Kidney capillary endothelial cell (primary cell): ENCODE measurements at regions not wholly inside any gene's neighbourhood (a gene's known extent, or its start where the extent isn't known, plus 50 kb on each side); places are given as distances from the start of the nearest gene placed in this dataset.
A peak's percentile ranks its signal among the peaks of the same experiment; 100 is the strongest.
"Not testable (repeated sequence)": the region's sequence is repeated elsewhere in the genome, so short reads cannot be mapped to it uniquely, and the experiment has no call there.

Experiments
- DNase-seq: peaks from one replicate; pipeline ENCODE4 v3.0.0-alpha.2; 2018; ENCODE audit warnings: low spot score

DNA sequence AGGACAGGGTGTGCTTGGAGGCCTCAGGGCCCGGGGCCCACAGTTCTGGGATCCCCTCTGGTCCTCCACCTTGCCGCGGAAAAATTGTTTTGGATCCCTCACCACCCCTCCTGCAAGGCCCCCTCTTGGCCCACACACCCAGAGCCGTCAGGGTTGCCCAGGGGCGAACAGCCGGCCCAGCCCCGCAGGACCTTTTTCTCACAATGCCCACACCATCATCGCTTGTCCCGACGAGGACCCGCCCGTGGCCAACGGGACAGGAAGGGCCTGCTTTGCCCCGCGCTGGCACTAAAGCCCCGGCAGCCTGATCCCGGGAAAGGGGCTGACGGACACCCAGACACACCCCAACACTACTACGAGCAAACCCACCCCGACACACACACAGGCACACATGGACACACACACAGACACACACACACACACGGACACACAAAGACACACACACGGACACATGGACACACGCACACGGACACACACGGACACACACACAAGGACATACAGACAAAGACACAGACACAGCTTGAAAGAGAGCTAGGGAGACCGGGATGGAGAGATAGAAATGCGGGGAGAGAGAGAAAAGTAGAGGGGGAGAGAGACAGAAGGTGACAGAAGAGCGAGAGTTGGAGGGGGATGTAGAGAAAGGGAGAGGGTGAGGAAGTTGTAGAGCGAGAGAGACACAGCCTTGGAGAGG, 1493.5 kb upstream of the DEFB115 start:
- DNase-seq = no peak

DNA sequence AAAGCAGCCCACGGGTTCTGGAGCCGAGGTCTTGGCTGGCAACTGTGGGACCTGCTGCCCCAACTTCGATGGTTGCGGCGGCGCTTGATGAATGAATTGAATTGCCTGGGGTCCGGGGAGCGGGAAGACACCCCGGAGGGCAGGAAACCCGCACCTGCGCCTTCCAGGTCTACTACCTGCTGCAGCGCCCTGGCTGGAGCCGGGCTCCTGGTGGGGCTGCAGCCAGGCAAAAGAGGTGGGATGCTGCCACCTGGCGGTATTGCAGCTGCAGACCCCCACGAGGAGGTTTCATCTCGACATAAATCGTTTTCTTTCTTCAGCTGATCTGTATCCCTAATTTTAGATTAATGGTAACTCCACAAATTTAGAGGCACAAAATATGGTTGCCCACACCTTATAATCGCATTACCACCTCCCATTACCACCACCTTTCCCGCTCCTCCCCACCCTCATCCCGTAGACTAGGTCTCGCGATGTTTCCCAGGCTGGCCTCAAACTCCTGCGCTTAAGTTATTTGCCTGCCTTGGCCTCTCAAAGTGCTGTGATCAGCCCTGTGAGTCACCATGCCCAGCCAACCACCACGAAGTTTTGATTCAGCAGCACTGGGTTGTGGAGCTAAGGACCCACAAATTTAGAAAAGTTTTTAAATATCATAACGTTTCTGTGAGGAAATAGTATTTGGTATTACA, 1492.4 kb upstream of the DEFB115 start:
- DNase-seq = not testable (repeated sequence)

GRCh38 chr20:29778033-29778432, 1479.4 kb upstream of the DEFB115 start:
- DNase-seq = not testable (repeated sequence)

DNA sequence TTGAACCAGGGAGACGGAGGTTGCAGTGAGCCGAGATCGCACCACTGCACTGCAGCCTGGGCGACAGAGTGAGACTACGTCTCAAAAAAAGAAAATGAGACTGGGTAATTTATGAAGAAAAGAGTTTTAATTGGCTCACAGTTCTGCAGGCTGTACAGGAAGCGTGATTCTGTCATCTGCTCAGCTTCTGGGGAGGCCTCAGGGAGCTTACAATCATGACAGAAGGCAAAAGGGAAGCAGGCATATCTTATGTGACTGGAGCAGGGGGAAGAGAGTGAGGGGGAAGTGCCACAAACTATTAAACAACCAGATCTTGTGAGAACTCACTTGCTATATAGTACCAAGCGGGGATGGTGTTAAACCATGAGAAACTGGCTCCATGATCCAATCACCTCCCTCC, 1476.2 kb upstream of the DEFB115 start:
- not testable (repeated sequence) for DNase-seq

DNA sequence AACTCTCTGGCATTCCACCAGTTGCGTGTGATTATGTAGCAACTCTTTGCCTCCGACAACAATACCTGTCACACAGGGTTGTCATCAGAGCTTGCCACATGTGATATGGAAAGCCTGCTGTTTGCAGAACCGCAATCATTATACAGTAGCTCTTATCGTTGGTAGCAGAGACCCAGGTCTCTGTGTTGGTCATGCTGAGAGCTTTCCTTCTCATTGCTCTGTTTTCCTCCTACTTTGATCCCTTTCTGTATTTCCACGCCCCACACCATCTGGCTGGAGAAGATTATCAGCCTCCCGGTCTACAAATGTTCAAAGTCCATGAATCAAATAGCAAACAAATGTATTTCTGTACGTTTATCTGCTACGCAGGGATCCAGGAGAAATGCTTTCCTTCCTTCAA, 1475.6 kb upstream of the DEFB115 start:
- not testable (repeated sequence) for DNase-seq

- not testable (repeated sequence) for DNase-seq
These were observed 1470.0 kb upstream of the DEFB115 start for GRCh38 chr20:29787456-29787855.

DNA sequence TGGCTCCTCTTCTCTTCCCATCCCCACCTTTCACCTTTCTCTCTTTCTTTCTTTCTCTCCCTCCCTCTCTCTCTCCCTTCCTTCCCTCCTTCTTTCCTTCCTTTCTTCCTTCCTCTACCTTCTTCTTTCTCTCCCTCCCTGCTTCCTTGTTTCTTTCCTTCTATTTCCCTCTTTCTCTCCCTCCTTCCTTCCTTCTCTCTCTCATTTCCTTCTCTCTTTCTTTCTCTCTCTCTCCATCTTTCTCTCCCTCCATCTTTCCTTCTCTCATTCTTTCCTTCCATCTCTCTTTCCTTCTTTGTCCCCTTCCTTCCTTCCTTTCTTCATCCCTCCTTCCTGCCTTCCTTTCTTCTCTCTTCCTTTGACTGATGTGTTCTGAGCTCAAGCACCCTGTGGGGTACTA, 1467.0 kb upstream of the DEFB115 start:
- DNase-seq = no peak

- not testable (repeated sequence) for DNase-seq
These were observed 1426.0 kb upstream of the DEFB115 start for GRCh38 chr20:29831508-29831907.

GRCh38 chr20:29868014-29868413, 1389.5 kb upstream of the DEFB115 start:
- not testable (repeated sequence) for DNase-seq

DNA sequence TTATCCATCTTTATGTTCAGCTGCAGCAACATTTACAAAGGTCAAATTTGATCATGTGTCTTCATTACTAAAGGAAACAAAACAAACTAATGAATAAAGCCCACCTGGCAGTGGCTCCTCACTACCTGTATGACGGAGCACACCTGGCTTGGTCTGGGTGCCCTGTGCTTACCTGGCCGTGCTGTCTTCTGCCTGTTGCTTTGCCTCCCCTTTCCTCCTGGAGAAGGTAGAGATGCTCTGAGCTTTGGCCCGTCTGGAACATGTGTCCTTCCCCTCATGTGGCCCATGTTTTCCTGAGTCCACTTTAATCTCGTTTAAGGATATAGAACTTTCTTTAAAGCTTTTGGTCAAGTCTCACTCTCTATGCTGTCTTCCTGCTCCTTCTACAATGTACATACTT, 1388.8 kb upstream of the DEFB115 start:
- DNase-seq = not testable (repeated sequence)

GRCh38 chr20:29871816-29872215, 1385.6 kb upstream of the DEFB115 start:
- not testable (repeated sequence) for DNase-seq

DNA sequence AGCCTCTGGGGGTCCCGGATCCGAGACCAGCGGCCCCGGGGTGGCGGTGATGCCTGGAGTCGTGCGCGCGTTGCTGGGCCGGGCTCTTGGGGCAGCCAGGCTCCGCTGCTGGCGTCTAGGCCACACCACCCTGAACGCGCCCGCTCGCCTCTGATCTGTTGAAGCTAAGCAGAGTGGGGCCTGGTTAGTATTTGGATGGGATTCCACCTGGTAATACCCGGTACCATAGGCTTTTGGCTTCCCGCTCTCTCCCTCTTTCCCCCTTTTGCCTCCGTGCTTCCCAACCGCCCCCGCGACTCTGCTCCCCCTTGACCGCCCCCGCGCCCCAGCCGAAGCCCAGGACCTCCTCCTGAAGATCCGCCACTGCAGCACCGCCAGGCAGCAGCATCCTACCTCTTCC, 1383.5 kb upstream of the DEFB115 start:
- DNase-seq = peak; percentile 23

GRCh38 chr20:29874476-29875202, 1382.8 kb upstream of the DEFB115 start:
- DNase-seq = no peak

- DNase-seq = not testable (repeated sequence)
These were observed 1382.0 kb upstream of the DEFB115 start for GRCh38 chr20:29875321-29876083.

- not testable (repeated sequence) for DNase-seq
These were observed 1381.2 kb upstream of the DEFB115 start for GRCh38 chr20:29876084-29876910.

GRCh38 chr20:29876911-29877285, 1380.6 kb upstream of the DEFB115 start:
- DNase-seq = no peak

DNA sequence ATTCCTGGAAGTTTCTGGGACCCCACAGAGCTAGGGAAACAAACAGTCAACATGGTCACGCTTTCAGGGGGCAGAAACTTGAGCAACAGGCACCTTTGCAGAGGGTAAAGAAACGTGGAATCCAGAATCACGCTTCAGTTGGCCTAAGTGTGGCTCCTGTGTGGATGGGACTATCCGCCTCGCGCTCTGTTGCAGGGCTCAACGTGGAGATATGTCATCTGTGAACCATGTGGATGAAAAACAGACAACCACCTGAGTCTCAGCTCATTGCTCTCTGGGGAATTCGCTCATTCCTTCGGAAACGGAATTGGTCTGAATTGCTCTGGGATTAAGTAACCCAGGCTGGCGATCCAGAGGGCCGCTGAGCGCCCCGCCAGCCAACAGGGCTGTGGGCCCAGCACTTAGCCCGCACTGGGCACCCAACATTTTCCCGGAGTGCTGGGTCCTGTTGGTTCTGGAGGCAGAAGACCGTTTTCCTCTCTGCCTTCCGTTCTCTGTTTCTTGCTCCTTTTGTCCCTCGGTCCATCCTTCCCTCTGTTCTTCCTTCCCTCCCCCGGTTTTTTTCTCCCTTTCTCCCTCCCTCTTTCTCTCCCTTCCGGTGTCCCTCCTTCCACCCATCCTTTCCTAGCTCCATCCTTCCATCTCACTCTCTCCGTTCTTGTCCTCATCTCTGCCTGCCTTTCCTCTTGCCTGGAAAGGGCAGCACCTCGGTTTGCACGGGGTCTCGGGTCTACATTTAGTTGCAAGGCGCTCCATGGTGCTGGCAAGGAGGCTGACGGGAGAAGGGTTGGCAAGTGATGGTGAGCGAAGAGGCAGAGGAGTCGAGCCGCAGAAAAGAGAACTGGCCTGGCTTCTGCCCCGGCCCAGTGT, 1379.8 kb upstream of the DEFB115 start:
- DNase-seq = not testable (repeated sequence)

- no peak for DNase-seq
These were observed 1379.2 kb upstream of the DEFB115 start for GRCh38 chr20:29878281-29878741.

DNA sequence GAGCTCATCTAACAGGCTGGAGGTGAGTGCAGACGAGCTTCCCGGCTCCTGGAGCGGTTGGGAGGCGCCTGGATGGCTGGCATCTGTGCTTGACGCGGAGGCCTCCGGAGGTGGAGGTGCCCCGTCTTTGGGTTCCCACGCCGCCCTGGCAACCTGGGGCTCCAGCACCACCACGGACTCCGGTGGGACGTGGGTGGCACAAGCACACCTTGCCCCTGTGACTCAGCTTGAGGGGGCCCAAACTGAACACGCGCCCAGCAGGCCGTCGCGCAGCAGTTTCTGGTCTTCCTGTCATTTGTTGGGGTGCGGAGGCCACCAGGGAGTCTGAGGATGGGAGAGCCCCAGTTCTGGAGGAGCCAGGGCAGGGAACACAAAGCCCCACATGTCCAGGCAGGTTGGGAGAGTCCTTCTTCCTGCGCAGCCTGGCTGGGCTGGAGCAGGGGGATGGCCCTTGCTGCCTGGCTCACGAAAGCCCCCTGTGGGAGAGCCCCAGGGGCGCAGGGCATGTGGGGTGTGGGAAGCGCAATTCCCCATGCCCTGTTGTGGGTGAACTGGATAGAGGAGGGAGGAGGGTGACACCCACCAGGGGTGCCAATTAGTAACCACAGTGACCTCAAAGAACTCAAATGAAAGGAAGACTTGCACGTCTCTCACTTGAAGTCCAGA, 1378.6 kb upstream of the DEFB115 start:
- no peak for DNase-seq

- not testable (repeated sequence) for DNase-seq
These were observed 1376.4 kb upstream of the DEFB115 start for GRCh38 chr20:29881107-29881506.
